Effector memory CD4-positive, alpha-beta T cell (primary cell): ENCODE measurements at regions not wholly inside any gene's neighbourhood (a gene's known extent, or its start where the extent isn't known, plus 50 kb on each side); places are given as distances from the start of the nearest gene placed in this dataset.

Experiments used
- DNase-seq, 3 donors: peaks; one replicate each; pipeline ENCODE4 v3.0.0-alpha.2; 2020
- H3K27ac ChIP-seq: 2 replicates; pipeline ENCODE4 v1.7.0; 2013; ENCODE audit warnings: mild to moderate bottlenecking, low read length, moderate library complexity; ENCODE audit not compliant: insufficient read depth, poor library complexity, severe bottlenecking
- H3K27me3 ChIP-seq: replicated peaks from 2 replicates; pipeline ENCODE4 v1.7.0; 2013; ENCODE audit warnings: mild to moderate bottlenecking, low read length; ENCODE audit not compliant: insufficient read depth, control insufficient read depth, poor library complexity, severe bottlenecking
- H3K36me3 ChIP-seq: 2 replicates; pipeline ENCODE4 v1.7.0; 2013; ENCODE audit warnings: mild to moderate bottlenecking, low read length, moderate library complexity; ENCODE audit not compliant: control insufficient read depth, insufficient read depth
- H3K4me1 ChIP-seq: 2 replicates; pipeline ENCODE4 v1.7.0; 2013; ENCODE audit warnings: low read length, mild to moderate bottlenecking; ENCODE audit not compliant: control insufficient read depth, insufficient read depth, poor library complexity, severe bottlenecking
- H3K4me3 ChIP-seq: 2 replicates; pipeline ENCODE4 v1.7.0; 2013; ENCODE audit warnings: low read length, low read depth, mild to moderate bottlenecking; ENCODE audit not compliant: insufficient read depth, poor library complexity, severe bottlenecking
- H3K9me3 ChIP-seq: 2 replicates; pipeline ENCODE4 v1.7.0; 2013; ENCODE audit warnings: mild to moderate bottlenecking, low read length, moderate library complexity; ENCODE audit not compliant: control insufficient read depth

GRCh38 chr9:91086657-91087461 lies 274.9 kb downstream of the AUH start:
- Histone ChIP-seq H3K4me3 (no peak overlapping the region), H3K27ac (no peak overlapping the region), H3K36me3 (no peaks in the 10 kb centered on the region), H3K4me1 (no peaks in the 10 kb centered on the region), H3K27me3 (no peaks in the 10 kb centered on the region), H3K9me3 (no peaks in the 10 kb centered on the region)
- no peak for DNase-seq

DNA sequence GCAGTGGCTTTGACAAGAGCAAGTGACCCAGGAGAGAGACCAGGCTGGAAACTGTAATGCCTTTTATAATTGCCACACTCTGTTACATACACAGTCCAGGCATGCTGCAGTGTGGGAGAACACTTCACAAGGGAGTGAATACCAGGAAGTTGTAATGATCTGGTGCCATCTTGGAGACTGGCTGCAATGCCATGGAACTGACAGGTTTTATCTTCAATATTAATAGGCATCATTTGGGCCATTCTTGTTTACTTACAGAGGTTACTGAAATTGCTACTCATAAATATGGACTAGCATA lies 274.3 kb downstream of the AUH start:
- no peaks in the 10 kb centered on the region for H3K9me3 ChIP-seq

GRCh38 chr9:91089405-91090129 lies 272.2 kb downstream of the AUH start:
- H3K27me3 ChIP-seq: no peaks in the 10 kb centered on the region
- H3K9me3 ChIP-seq: no peaks in the 10 kb centered on the region
- DNase-seq: no peak
- H3K4me3 ChIP-seq: no peak overlapping the region
- no peak overlapping the region for H3K27ac ChIP-seq
- no peaks in the 10 kb centered on the region for H3K36me3 ChIP-seq
- no peaks in the 10 kb centered on the region for H3K4me1 ChIP-seq

More for the DNA sequence above, 274.3 kb downstream of the AUH start:
- DNase-seq: no peak
- Histone ChIP-seq H3K27me3 (no peaks in the 10 kb centered on the region), H3K36me3 (no peaks in the 10 kb centered on the region), H3K4me1 (no peaks in the 10 kb centered on the region), H3K4me3 (no peak overlapping the region), H3K27ac (no peak overlapping the region)

- Histone ChIP-seq H3K9me3 (no peaks in the 10 kb centered on the region), H3K4me1 (no peaks in the 10 kb centered on the region)
- no peak for DNase-seq
These were observed 271.6 kb downstream of the AUH start for GRCh38 chr9:91090130-91090410.

DNA sequence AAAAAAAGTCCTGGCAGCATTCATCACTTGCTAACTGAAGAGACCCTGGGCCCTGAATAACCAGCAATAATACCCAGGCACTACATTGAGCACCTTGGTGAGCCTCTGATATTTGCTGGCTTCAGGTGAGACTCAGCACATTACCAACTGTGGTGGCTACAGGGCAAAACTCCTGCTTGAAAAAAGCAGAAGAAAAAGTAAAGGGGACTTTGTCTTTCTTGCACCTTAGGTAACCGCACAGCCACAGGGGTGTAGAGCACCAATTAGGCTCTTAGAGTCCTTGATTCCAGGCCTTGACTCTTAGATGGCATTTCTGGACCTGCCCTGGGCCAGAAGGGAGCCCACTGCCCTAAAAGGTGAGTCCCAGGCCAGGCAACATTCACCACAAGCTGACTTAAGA lies 269.5 kb downstream of the AUH start:
- H3K4me1 ChIP-seq: no peaks in the 10 kb centered on the region
- H3K4me3 ChIP-seq: no peak overlapping the region
- no peak for DNase-seq
- H3K36me3 ChIP-seq: no peaks in the 10 kb centered on the region
- H3K27me3 ChIP-seq: no peaks in the 10 kb centered on the region
- H3K27ac ChIP-seq: no peak overlapping the region
- no peaks in the 10 kb centered on the region for H3K9me3 ChIP-seq

More at GRCh38 chr9:91090130-91090410, 271.6 kb downstream of the AUH start:
- Histone ChIP-seq H3K27me3 (no peaks in the 10 kb centered on the region), H3K36me3 (no peaks in the 10 kb centered on the region), H3K4me3 (no peak overlapping the region), H3K27ac (no peak overlapping the region)

- H3K36me3 ChIP-seq: no peaks in the 10 kb centered on the region
- DNase-seq: no peak
- H3K27ac ChIP-seq: no peak overlapping the region
- no peaks in the 10 kb centered on the region for H3K27me3 ChIP-seq
- H3K4me1 ChIP-seq: peaks cover 2% of the 10 kb centered on the region
- no peak overlapping the region for H3K4me3 ChIP-seq
- no peaks in the 10 kb centered on the region for H3K9me3 ChIP-seq
These were observed 267.2 kb downstream of the AUH start for GRCh38 chr9:91094324-91095088.

GRCh38 chr9:91098203-91098850 lies 263.4 kb downstream of the AUH start:
- no peak overlapping the region for H3K27ac ChIP-seq
- no peaks in the 10 kb centered on the region for H3K9me3 ChIP-seq
- H3K4me1 ChIP-seq: peaks cover 29% of the 10 kb centered on the region
- no peak overlapping the region for H3K4me3 ChIP-seq
- H3K27me3 ChIP-seq: no peaks in the 10 kb centered on the region
- DNase-seq: no peak
- no peaks in the 10 kb centered on the region for H3K36me3 ChIP-seq

DNA sequence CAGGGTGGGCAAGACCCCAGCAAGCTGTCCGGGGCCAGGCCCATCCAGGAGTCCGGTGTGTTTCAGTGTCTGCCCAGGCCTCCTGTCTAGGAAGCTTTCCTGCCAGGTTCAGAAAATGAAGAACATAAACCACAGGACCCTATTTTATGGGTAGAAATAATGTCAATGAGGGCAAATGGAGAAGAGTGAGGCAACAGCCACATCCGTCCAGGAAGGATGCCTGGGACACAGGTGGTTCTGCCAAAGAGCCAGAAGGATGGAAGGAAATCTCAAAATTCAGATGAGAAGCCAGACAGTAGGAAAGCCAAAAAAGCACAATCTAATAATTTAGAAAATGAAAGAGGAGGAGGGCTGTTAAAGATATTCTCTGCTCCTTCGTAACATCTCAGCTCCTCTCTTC lies 262.3 kb downstream of the AUH start:
- H3K27me3 ChIP-seq: no peaks in the 10 kb centered on the region
- peaks cover 29% of the 10 kb centered on the region for H3K4me1 ChIP-seq
- no peak for DNase-seq
- no peak overlapping the region for H3K4me3 ChIP-seq
- H3K27ac ChIP-seq: no peak overlapping the region
- H3K36me3 ChIP-seq: no peaks in the 10 kb centered on the region
- H3K9me3 ChIP-seq: no peaks in the 10 kb centered on the region

- Histone ChIP-seq H3K36me3 (no peaks in the 10 kb centered on the region), H3K9me3 (no peaks in the 10 kb centered on the region), H3K4me1 (peaks cover 29% of the 10 kb centered on the region), H3K27me3 (no peaks in the 10 kb centered on the region), H3K4me3 (no peak overlapping the region), H3K27ac (no peak overlapping the region)
- DNase-seq: no peak
These were observed 260.8 kb downstream of the AUH start for GRCh38 chr9:91100878-91101450.
